ENCODE measurements at regions not wholly inside any gene's neighbourhood (a gene's known extent, or its start where the extent isn't known, plus 50 kb on each side); places are given as distances from the start of the nearest gene placed in this dataset.
A peak's percentile ranks its signal among the peaks of the same experiment; 100 is the strongest.

GRCh38 chr2:2575181-2575577 is 244.1 kb upstream of the MYT1L start:
- DNase-seq (ENCODE audit: low spot score) (no peak), FAIRE-seq (no peak)

GRCh38 chr2:2574401-2575180 is 243.5 kb upstream of the MYT1L start:
- DNase-seq (ENCODE audit: low spot score) (no peak), FAIRE-seq (no peak)

GRCh38 chr2:2573658-2574293 is 242.7 kb upstream of the MYT1L start:
- FAIRE-seq (no peak), DNase-seq (ENCODE audit: low spot score) (no peak)

- DNase-seq (ENCODE audit: low spot score) (no peak), FAIRE-seq (no peak)
Observed at GRCh38 chr2:2573205-2573604, 242.1 kb upstream of the MYT1L start.

- DNase-seq (ENCODE audit: low spot score) = no peak
- peak; percentile 98 for FAIRE-seq
Observed at GRCh38 chr2:2572393-2573204, 241.5 kb upstream of the MYT1L start.

GRCh38 chr2:2571301-2572150 is 240.5 kb upstream of the MYT1L start:
- DNase-seq (ENCODE audit: low spot score) (no peak), FAIRE-seq (no peak)

- DNase-seq (ENCODE audit: low spot score) (no peak), FAIRE-seq (no peak)
Observed at GRCh38 chr2:2570871-2571270, 239.8 kb upstream of the MYT1L start.

GRCh38 chr2:2570360-2570759 is 239.3 kb upstream of the MYT1L start:
- no peak for DNase-seq (ENCODE audit: low spot score)
- no peak for FAIRE-seq

- DNase-seq (ENCODE audit: low spot score) (no peak), FAIRE-seq (no peak)
Observed at GRCh38 chr2:2569836-2570235, 238.8 kb upstream of the MYT1L start.

- DNase-seq (ENCODE audit: low spot score) (no peak), FAIRE-seq (no peak)
Observed at GRCh38 chr2:2569306-2569705, 238.2 kb upstream of the MYT1L start.

- no peak for FAIRE-seq
- no peak for DNase-seq (ENCODE audit: low spot score)
Observed at GRCh38 chr2:2568411-2568810, 237.3 kb upstream of the MYT1L start.

- FAIRE-seq (no peak), DNase-seq (ENCODE audit: low spot score) (no peak)
Observed at GRCh38 chr2:2567776-2568175, 236.7 kb upstream of the MYT1L start.

- DNase-seq (ENCODE audit: low spot score) (no peak), FAIRE-seq (no peak)
Observed at GRCh38 chr2:2566396-2567323, 235.6 kb upstream of the MYT1L start.

GRCh38 chr2:2565671-2566070 is 234.6 kb upstream of the MYT1L start:
- FAIRE-seq (no peak), DNase-seq (ENCODE audit: low spot score) (no peak)

- DNase-seq (ENCODE audit: low spot score) = no peak
- FAIRE-seq = no peak
Observed at GRCh38 chr2:2564300-2565078, 233.4 kb upstream of the MYT1L start.

GRCh38 chr2:2563309-2563860 is 232.3 kb upstream of the MYT1L start:
- FAIRE-seq (no peak), DNase-seq (ENCODE audit: low spot score) (no peak)

GRCh38 chr2:2562867-2563266 is 231.8 kb upstream of the MYT1L start:
- FAIRE-seq = no peak
- no peak for DNase-seq (ENCODE audit: low spot score)

- FAIRE-seq (no peak), DNase-seq (ENCODE audit: low spot score) (no peak)
Observed at GRCh38 chr2:2561346-2562095, 230.4 kb upstream of the MYT1L start.
